ENCODE measurements at regions not wholly inside any gene's neighbourhood (a gene's known extent, or its start where the extent isn't known, plus 50 kb on each side); places are given as distances from the start of the nearest gene placed in this dataset.

GRCh38 chr3:161964857-161965256 is 468.2 kb downstream of the OTOL1 start:
- POLR2A ChIA-PET, result no interaction called here
- Histone ChIP-seq H4K20me1 (ENCODE audit: insufficient read depth, low read length) (no peaks in the 10 kb centered on the region), H3K4me3 (ENCODE audit: low read depth, low read length, poor library complexity, severe bottlenecking) (no peak overlapping the region), H2AFZ (ENCODE audit: low read length) (no peak overlapping the region), H3K4me2 (ENCODE audit: low read length) (no peak overlapping the region), H3K4me1 (ENCODE audit: insufficient read depth, low read length, poor library complexity, severe bottlenecking) (no peaks in the 10 kb centered on the region), H3K9me2 (ENCODE audit: insufficient read depth, low read length) (no peaks in the 10 kb centered on the region), H3K27ac (ENCODE audit: low read depth, low read length, poor library complexity, severe bottlenecking) (no peak overlapping the region), H3K9me3 (ENCODE audit: low read length) (no peaks in the 10 kb centered on the region), H3K36me3 (ENCODE audit: insufficient read depth, low read length) (no peaks in the 10 kb centered on the region), H3K79me2 (ENCODE audit: insufficient read depth, low read depth, low read length) (no peaks in the 10 kb centered on the region)
- DNase-seq (ENCODE audit: low spot score), result no peak
- CTCF ChIA-PET (ENCODE audit: unreplicated experiment), result interaction anchor here (0.6 kb wide), 1 partner anchor 879 kb away, joined by 3 read pairs; no protein-coding TSS in a partner anchor
- intact Hi-C loops (cut with micrococcal nuclease; ENCODE audit: unreplicated experiment), result no loop called here
- no TSS peak for BruUV-seq (replicated peaks)
- no peak for TF ChIP-seq CTCF (conservative IDR thresholded peaks at IDR 0.05; ENCODE audit: low read length)
- no peak for TF ChIP-seq EZH2phosphoT487 (IDR thresholded peaks at IDR 0.05; ENCODE audit: borderline replicate concordance, low read depth, low read length)

GRCh38 chr3:161969867-161970266 is 473.3 kb downstream of the OTOL1 start:
- Histone ChIP-seq H3K9me3 (ENCODE audit: low read length) (no peaks in the 10 kb centered on the region), H3K4me1 (ENCODE audit: insufficient read depth, low read length, poor library complexity, severe bottlenecking) (no peaks in the 10 kb centered on the region), H3K9me2 (ENCODE audit: insufficient read depth, low read length) (no peaks in the 10 kb centered on the region), H3K27ac (ENCODE audit: low read depth, low read length, poor library complexity, severe bottlenecking) (no peak overlapping the region), H3K4me2 (ENCODE audit: low read length) (no peak overlapping the region), H4K20me1 (ENCODE audit: insufficient read depth, low read length) (no peaks in the 10 kb centered on the region), H3K4me3 (ENCODE audit: low read depth, low read length, poor library complexity, severe bottlenecking) (no peak overlapping the region), H3K79me2 (ENCODE audit: insufficient read depth, low read depth, low read length) (no peaks in the 10 kb centered on the region), H2AFZ (ENCODE audit: low read length) (no peak overlapping the region), H3K36me3 (ENCODE audit: insufficient read depth, low read length) (no peaks in the 10 kb centered on the region)
- CTCF ChIA-PET (ENCODE audit: unreplicated experiment), result no interaction called here
- POLR2A ChIA-PET, result no interaction called here
- DNase-seq (ENCODE audit: low spot score), result no peak
- no peak for TF ChIP-seq EZH2phosphoT487 (IDR thresholded peaks at IDR 0.05; ENCODE audit: borderline replicate concordance, low read depth, low read length)
- TF ChIP-seq CTCF (conservative IDR thresholded peaks at IDR 0.05; ENCODE audit: low read length), result no peak
- no TSS peak for BruUV-seq (replicated peaks)
- intact Hi-C loops (cut with micrococcal nuclease; ENCODE audit: unreplicated experiment), result no loop called here

- H3K79me2 ChIP-seq (ENCODE audit: insufficient read depth, low read depth, low read length), result no peaks in the 10 kb centered on the region
- no TSS peak for BruUV-seq (replicated peaks)
- H3K4me1 ChIP-seq (ENCODE audit: insufficient read depth, low read length, poor library complexity, severe bottlenecking), result no peaks in the 10 kb centered on the region
- CTCF ChIA-PET (ENCODE audit: unreplicated experiment), result no interaction called here
- POLR2A ChIA-PET, result interaction anchor here (0.9 kb wide), 1 partner anchor 1442 kb away, joined by 4 read pairs; no protein-coding TSS in a partner anchor
- TF ChIP-seq CTCF (conservative IDR thresholded peaks at IDR 0.05; ENCODE audit: low read length) (no peak), EZH2phosphoT487 (IDR thresholded peaks at IDR 0.05; ENCODE audit: borderline replicate concordance, low read depth, low read length) (no peak)
- H3K4me3 ChIP-seq (ENCODE audit: low read depth, low read length, poor library complexity, severe bottlenecking), result no peak overlapping the region
- H3K36me3 ChIP-seq (ENCODE audit: insufficient read depth, low read length), result no peaks in the 10 kb centered on the region
- H4K20me1 ChIP-seq (ENCODE audit: insufficient read depth, low read length), result no peaks in the 10 kb centered on the region
- H3K4me2 ChIP-seq (ENCODE audit: low read length), result no peak overlapping the region
- no peaks in the 10 kb centered on the region for H3K9me2 ChIP-seq (ENCODE audit: insufficient read depth, low read length)
- H3K9me3 ChIP-seq (ENCODE audit: low read length), result no peaks in the 10 kb centered on the region
- H2AFZ ChIP-seq (ENCODE audit: low read length), result no peak overlapping the region
- intact Hi-C loops (cut with micrococcal nuclease; ENCODE audit: unreplicated experiment), result no loop called here
- no peak for DNase-seq (ENCODE audit: low spot score)
- H3K27ac ChIP-seq (ENCODE audit: low read depth, low read length, poor library complexity, severe bottlenecking), result no peak overlapping the region
These were observed 478.6 kb downstream of the OTOL1 start for GRCh38 chr3:161975201-161975600.

Measured in OCI-LY7 (cell line).